ENCODE measurements at regions not wholly inside any gene's neighbourhood (a gene's known extent, or its start where the extent isn't known, plus 50 kb on each side); places are given as distances from the start of the nearest gene placed in this dataset.
"Not testable (repeated sequence)": the region's sequence is repeated elsewhere in the genome, so short reads cannot be mapped to it uniquely, and the experiment has no call there.

- Histone ChIP-seq H2AFZ (ENCODE audit: low read depth, low read length) (no peak overlapping the region), H3K79me2 (ENCODE audit: insufficient read depth, low read length) (no peaks in the 10 kb centered on the region), H3K4me3 (ENCODE audit: low read depth in 1 of 2, low read length in 2 of 2) (no peak overlapping the region), H3K4me2 (ENCODE audit: insufficient read depth, low read length) (no peak overlapping the region), H3K27ac (ENCODE audit: low read length) (no peak overlapping the region), H3K9me3 (ENCODE audit: insufficient read depth, low read length, severe bottlenecking) (peaks cover 91% of the 10 kb centered on the region), H4K20me1 (ENCODE audit: insufficient read depth, low read length) (no peaks in the 10 kb centered on the region), H3K4me1 (ENCODE audit: insufficient read depth, low read length) (no peaks in the 10 kb centered on the region), H3K9ac (ENCODE audit: low read depth, low read length) (no peak overlapping the region), H3K27me3 (ENCODE audit: insufficient read depth, low read length, poor library complexity) (no peaks in the 10 kb centered on the region), H3K36me3 (ENCODE audit: insufficient read depth, low read length) (no peaks in the 10 kb centered on the region)
- DNase-seq = no peak
- no peak for ATAC-seq (ENCODE audit: insufficient read depth, low read depth)
- TF ChIP-seq CTCF (IDR thresholded peaks at IDR 0.05; ENCODE audit: borderline replicate concordance, extremely low read depth, low read length, poor library complexity, severe bottlenecking) = no peak
- TF ChIP-seq EZH2 (IDR thresholded peaks at IDR 0.05; ENCODE audit: borderline replicate concordance, low read depth, low read length, severe bottlenecking) = no peak
Measured at GRCh38 chr10:42304341-42304740, 334.0 kb downstream of the ZNF33B start.

GRCh38 chr10:42281896-42282295 is 356.5 kb downstream of the ZNF33B start:
- not testable (repeated sequence) for H3K4me1 ChIP-seq (ENCODE audit: insufficient read depth, low read length); DNase-seq; H3K9me3 ChIP-seq (ENCODE audit: insufficient read depth, low read length, severe bottlenecking); H2AFZ ChIP-seq (ENCODE audit: low read depth, low read length); H3K27me3 ChIP-seq (ENCODE audit: insufficient read depth, low read length, poor library complexity); H4K20me1 ChIP-seq (ENCODE audit: insufficient read depth, low read length); ATAC-seq (ENCODE audit: insufficient read depth, low read depth); H3K79me2 ChIP-seq (ENCODE audit: insufficient read depth, low read length); H3K36me3 ChIP-seq (ENCODE audit: insufficient read depth, low read length); H3K9ac ChIP-seq (ENCODE audit: low read depth, low read length); H3K27ac ChIP-seq (ENCODE audit: low read length); H3K4me2 ChIP-seq (ENCODE audit: insufficient read depth, low read length); H3K4me3 ChIP-seq (ENCODE audit: low read depth in 1 of 2, low read length in 2 of 2)

- H3K27me3 ChIP-seq (ENCODE audit: insufficient read depth, low read length, poor library complexity); H3K4me2 ChIP-seq (ENCODE audit: insufficient read depth, low read length); H3K4me3 ChIP-seq (ENCODE audit: low read depth in 1 of 2, low read length in 2 of 2); H4K20me1 ChIP-seq (ENCODE audit: insufficient read depth, low read length); H3K36me3 ChIP-seq (ENCODE audit: insufficient read depth, low read length); H3K27ac ChIP-seq (ENCODE audit: low read length); H3K79me2 ChIP-seq (ENCODE audit: insufficient read depth, low read length); H3K4me1 ChIP-seq (ENCODE audit: insufficient read depth, low read length); H3K9me3 ChIP-seq (ENCODE audit: insufficient read depth, low read length, severe bottlenecking); ATAC-seq (ENCODE audit: insufficient read depth, low read depth); H2AFZ ChIP-seq (ENCODE audit: low read depth, low read length); H3K9ac ChIP-seq (ENCODE audit: low read depth, low read length); DNase-seq: not testable (repeated sequence)
- peak; percentile 9 for TF ChIP-seq CTCF (IDR thresholded peaks at IDR 0.05; ENCODE audit: borderline replicate concordance, extremely low read depth, low read length, poor library complexity, severe bottlenecking)
Measured at GRCh38 chr10:42269788-42270187, 368.6 kb downstream of the ZNF33B start.

GRCh38 chr10:42263259-42263658 is 375.1 kb downstream of the ZNF33B start:
- not testable (repeated sequence) for H3K4me3 ChIP-seq (ENCODE audit: low read depth in 1 of 2, low read length in 2 of 2); H3K79me2 ChIP-seq (ENCODE audit: insufficient read depth, low read length); H4K20me1 ChIP-seq (ENCODE audit: insufficient read depth, low read length); H3K27me3 ChIP-seq (ENCODE audit: insufficient read depth, low read length, poor library complexity); H3K9ac ChIP-seq (ENCODE audit: low read depth, low read length); H2AFZ ChIP-seq (ENCODE audit: low read depth, low read length); H3K27ac ChIP-seq (ENCODE audit: low read length); H3K9me3 ChIP-seq (ENCODE audit: insufficient read depth, low read length, severe bottlenecking); DNase-seq; ATAC-seq (ENCODE audit: insufficient read depth, low read depth); H3K36me3 ChIP-seq (ENCODE audit: insufficient read depth, low read length); H3K4me1 ChIP-seq (ENCODE audit: insufficient read depth, low read length); H3K4me2 ChIP-seq (ENCODE audit: insufficient read depth, low read length)

GRCh38 chr10:42243002-42243401 is 395.4 kb downstream of the ZNF33B start:
- ATAC-seq (ENCODE audit: insufficient read depth, low read depth); DNase-seq; H4K20me1 ChIP-seq (ENCODE audit: insufficient read depth, low read length); H3K36me3 ChIP-seq (ENCODE audit: insufficient read depth, low read length); H3K27ac ChIP-seq (ENCODE audit: low read length); H3K9ac ChIP-seq (ENCODE audit: low read depth, low read length); H3K4me3 ChIP-seq (ENCODE audit: low read depth in 1 of 2, low read length in 2 of 2); H3K4me1 ChIP-seq (ENCODE audit: insufficient read depth, low read length); H2AFZ ChIP-seq (ENCODE audit: low read depth, low read length); H3K4me2 ChIP-seq (ENCODE audit: insufficient read depth, low read length); H3K9me3 ChIP-seq (ENCODE audit: insufficient read depth, low read length, severe bottlenecking); H3K79me2 ChIP-seq (ENCODE audit: insufficient read depth, low read length); H3K27me3 ChIP-seq (ENCODE audit: insufficient read depth, low read length, poor library complexity): not testable (repeated sequence)

All from DND-41 (cell line).